ENCODE measurements at regions not wholly inside any gene's neighbourhood (a gene's known extent, or its start where the extent isn't known, plus 50 kb on each side); places are given as distances from the start of the nearest gene placed in this dataset.

GRCh38 chr15:91769476-91769875, 84.0 kb upstream of the SLCO3A1 start:
- DNase-seq: no peak

- DNase-seq: peak; percentile 21
Observed at GRCh38 chr15:91769894-91770293, 83.6 kb upstream of the SLCO3A1 start.

- no peak for DNase-seq
Observed at GRCh38 chr15:91776104-91776503, 77.4 kb upstream of the SLCO3A1 start.

GRCh38 chr15:91779960-91780359, 73.5 kb upstream of the SLCO3A1 start:
- no peak for DNase-seq

- no peak for DNase-seq
Observed at GRCh38 chr15:91780387-91780786, 73.1 kb upstream of the SLCO3A1 start.

GRCh38 chr15:91782221-91782620, 71.3 kb upstream of the SLCO3A1 start:
- DNase-seq: no peak

- no peak for DNase-seq
Observed at GRCh38 chr15:91783008-91783407, 70.5 kb upstream of the SLCO3A1 start.

- DNase-seq: no peak
Observed at GRCh38 chr15:91783451-91783850, 70.1 kb upstream of the SLCO3A1 start.

- DNase-seq: no peak
Observed at GRCh38 chr15:91784973-91785709, 68.4 kb upstream of the SLCO3A1 start.

- no peak for DNase-seq
Observed at GRCh38 chr15:91787198-91787597, 66.3 kb upstream of the SLCO3A1 start.

- DNase-seq: no peak
Observed at GRCh38 chr15:91789136-91789535, 64.4 kb upstream of the SLCO3A1 start.

- no peak for DNase-seq
Observed at GRCh38 chr15:91790836-91791235, 62.7 kb upstream of the SLCO3A1 start.

GRCh38 chr15:91793771-91794170, 59.7 kb upstream of the SLCO3A1 start:
- no peak for DNase-seq

- no peak for DNase-seq
Observed at GRCh38 chr15:91795235-91795634, 58.3 kb upstream of the SLCO3A1 start.

GRCh38 chr15:91801836-91802534, 51.5 kb upstream of the SLCO3A1 start:
- DNase-seq: no peak

GRCh38 chr15:91803260-91803659, 50.2 kb upstream of the SLCO3A1 start:
- no peak for DNase-seq
